Esophagus muscularis mucosa (tissue), 4 donors: ENCODE measurements at regions not wholly inside any gene's neighbourhood (a gene's known extent, or its start where the extent isn't known, plus 50 kb on each side); places are given as distances from the start of the nearest gene placed in this dataset.

ENCODE experiments used
- DNase-seq: peaks from one replicate; pipeline ENCODE4 v3.0.0-alpha.2; 2017; ENCODE audit errors: extremely low spot score
- H3K27ac ChIP-seq, 4 donors: fragments of 200-600 bp; sonication (generic); replicated peaks in 1 of 4; 1 replicate in 3 of 4; 2 replicates in 1 of 4; pipeline ENCODE4 v1.5.1; 2016 to 2019; ENCODE audit warnings: mild to moderate bottlenecking in 1 of 4
- H3K27me3 ChIP-seq, 4 donors: fragments of 200-600 bp; sonication (generic); one replicate each; pipeline versions ENCODE4 v1.5.1 to v1.6.0; 2016 to 2019
- H3K36me3 ChIP-seq, 4 donors: fragments of 200-600 bp; sonication (generic); one replicate each; pipeline ENCODE4 v1.5.1; 2016 to 2019
- H3K4me1 ChIP-seq, 4 donors: fragments of 200-600 bp; sonication (generic); one replicate each; pipeline ENCODE4 v1.5.1; 2016 to 2019
- H3K4me3 ChIP-seq, 4 donors: fragments of 200-600 bp; sonication (generic); 1 replicate in 2 of 4; 2 replicates in 2 of 4; pipeline ENCODE4 v1.5.1; 2016 to 2019; ENCODE audit warnings: mild to moderate bottlenecking in 4 of 4, moderate library complexity in 1 of 4
- H3K9me3 ChIP-seq, 4 donors: fragments of 200-600 bp; sonication (generic); 1 replicate in 3 of 4; 2 replicates in 1 of 4; pipeline ENCODE4 v1.5.1; 2016 to 2019
- EP300 ChIP-seq: sonication (generic); formaldehyde crosslinking; IDR thresholded peaks from one replicate; pipeline ENCODE4 v1.6.1; 2017; ENCODE audit warnings: antibody characterized with exemption
- POLR2A ChIP-seq: fragments of 450-650 bp; IDR thresholded peaks from one replicate; pipeline ENCODE4 v1.6.1; 2017; ENCODE audit warnings: antibody characterized with exemption, moderate library complexity, mild to moderate bottlenecking, low read depth
- POLR2AphosphoS5 ChIP-seq, 2 donors: sonication (generic); formaldehyde crosslinking; IDR thresholded peaks; one replicate each; pipeline ENCODE4 v1.6.1; 2017; ENCODE audit warnings: antibody characterized with exemption in 2 of 2
- WGBS: methylation state at CpG from one replicate; pipeline ENCODE4 v1.1.5; 2018; 5-methylcytosine and 5-hydroxymethylcytosine counted together
- intact Hi-C: fragments of 100-400 bp; cut with DNase I; formaldehyde crosslinking; loops from one replicate; pipeline ENCODE4 v1.15.1; 2023
- TF ChIP-seq, protein P1 (sequence below), 3 experiments: fragments of 200-600 bp in 2 of 3; fragments of 450-650 bp in 1 of 3; sonication (generic) in 2 of 3; IDR thresholded peaks; one replicate each; pipeline ENCODE4 v1.5.1; 2017 to 2019; ENCODE audit warnings: antibody characterized with exemption in 3 of 3, mild to moderate bottlenecking in 2 of 3, moderate library complexity in 1 of 3

DNA sequence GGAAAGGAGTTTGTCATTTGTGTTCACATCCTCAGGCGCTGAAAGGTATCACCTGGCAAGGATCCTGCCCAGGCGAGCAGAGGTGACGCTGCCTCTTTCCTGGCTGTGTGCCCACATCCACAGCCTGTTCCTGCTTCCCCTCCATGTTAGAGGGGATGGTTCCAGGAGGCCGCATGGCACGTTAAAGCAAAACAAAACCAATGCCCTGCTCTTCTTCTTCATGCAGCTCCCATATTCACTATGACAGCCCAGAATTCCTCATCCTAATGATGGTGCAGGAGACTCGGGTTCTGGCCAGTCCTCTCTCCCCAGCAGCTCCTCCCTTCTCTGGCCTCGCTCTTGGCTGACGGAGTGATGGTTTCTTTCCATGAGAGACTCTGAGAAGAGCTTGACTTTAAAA is 678.5 kb upstream of the ANKRD30A start:
- no peak overlapping the region for H3K27ac ChIP-seq
- H3K9me3 ChIP-seq, result no peaks in the 10 kb centered on the region
- 47% methylated on average over 8 of the region's 8 CpGs for WGBS
- H3K27me3 ChIP-seq, result no peaks in the 10 kb centered on the region
- no peak for DNase-seq
- peaks cover 13 to 31% (median 26%) of the 10 kb centered on the region in 4 donors for H3K4me1 ChIP-seq
- no peaks in the 10 kb centered on the region for H3K36me3 ChIP-seq
- H3K4me3 ChIP-seq, result no peak overlapping the region
- intact Hi-C loops, result no loop called here
- TF ChIP-seq POLR2AphosphoS5 (IDR thresholded peaks at IDR 0.05) (no peak), POLR2A (no peak)
- TF ChIP-seq, protein P1, sequence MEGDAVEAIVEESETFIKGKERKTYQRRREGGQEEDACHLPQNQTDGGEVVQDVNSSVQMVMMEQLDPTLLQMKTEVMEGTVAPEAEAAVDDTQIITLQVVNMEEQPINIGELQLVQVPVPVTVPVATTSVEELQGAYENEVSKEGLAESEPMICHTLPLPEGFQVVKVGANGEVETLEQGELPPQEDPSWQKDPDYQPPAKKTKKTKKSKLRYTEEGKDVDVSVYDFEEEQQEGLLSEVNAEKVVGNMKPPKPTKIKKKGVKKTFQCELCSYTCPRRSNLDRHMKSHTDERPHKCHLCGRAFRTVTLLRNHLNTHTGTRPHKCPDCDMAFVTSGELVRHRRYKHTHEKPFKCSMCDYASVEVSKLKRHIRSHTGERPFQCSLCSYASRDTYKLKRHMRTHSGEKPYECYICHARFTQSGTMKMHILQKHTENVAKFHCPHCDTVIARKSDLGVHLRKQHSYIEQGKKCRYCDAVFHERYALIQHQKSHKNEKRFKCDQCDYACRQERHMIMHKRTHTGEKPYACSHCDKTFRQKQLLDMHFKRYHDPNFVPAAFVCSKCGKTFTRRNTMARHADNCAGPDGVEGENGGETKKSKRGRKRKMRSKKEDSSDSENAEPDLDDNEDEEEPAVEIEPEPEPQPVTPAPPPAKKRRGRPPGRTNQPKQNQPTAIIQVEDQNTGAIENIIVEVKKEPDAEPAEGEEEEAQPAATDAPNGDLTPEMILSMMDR (IDR thresholded peaks at IDR 0.05), result no peak

DNA sequence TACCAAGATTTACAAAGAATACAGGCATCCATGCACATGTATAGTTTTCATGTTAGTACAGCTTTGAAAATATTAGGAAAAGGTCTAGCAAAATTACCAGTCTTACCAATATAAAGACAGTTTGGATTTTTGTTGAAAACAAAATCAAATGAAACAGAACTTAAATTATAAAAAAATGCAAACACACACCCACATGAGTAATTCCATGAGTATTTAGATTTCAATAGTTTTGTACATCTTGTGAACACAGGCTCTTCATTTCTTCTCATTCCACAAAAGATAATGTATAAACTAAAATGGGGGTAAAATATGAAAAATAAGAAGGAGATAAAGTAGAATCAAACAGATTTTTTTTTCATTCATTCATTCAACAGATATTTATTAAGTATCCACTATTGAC is 682.2 kb upstream of the ANKRD30A start:
- Histone ChIP-seq H3K27me3 (no peaks in the 10 kb centered on the region), H3K9me3 (no peaks in the 10 kb centered on the region), H3K4me1 (peaks cover 4 to 7% (median 5%) of the 10 kb centered on the region in 4 donors), H3K27ac (no peak overlapping the region), H3K4me3 (no peak overlapping the region), H3K36me3 (no peaks in the 10 kb centered on the region)
- no peak for DNase-seq
- intact Hi-C loops, result no loop called here
- TF ChIP-seq EP300 (no peak), POLR2A (no peak), POLR2AphosphoS5 (IDR thresholded peaks at IDR 0.05) (no peak)
- TF ChIP-seq, protein P1 (IDR thresholded peaks at IDR 0.05), result no peak

DNA sequence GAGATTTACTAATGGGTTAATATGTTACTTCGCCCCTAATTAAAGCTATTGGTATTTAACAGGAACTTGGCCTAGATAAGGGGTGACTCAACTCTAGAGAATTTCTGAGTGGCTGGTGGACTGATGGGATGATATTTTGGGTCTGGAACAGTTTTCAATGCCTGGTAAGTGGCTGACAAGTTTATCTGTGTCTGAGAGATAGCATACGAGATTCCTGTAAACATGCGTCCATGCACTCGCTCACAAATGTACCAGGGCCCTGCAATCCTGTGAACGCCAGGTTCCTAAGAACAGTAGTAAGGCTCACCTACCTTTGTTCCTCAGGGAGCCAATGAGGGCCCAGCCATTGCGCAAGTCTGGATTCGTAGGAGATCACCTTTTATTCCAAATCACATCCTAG is 683.8 kb upstream of the ANKRD30A start:
- Histone ChIP-seq H3K27ac (no peak overlapping the region), H3K27me3 (no peaks in the 10 kb centered on the region), H3K36me3 (no peaks in the 10 kb centered on the region), H3K4me3 (no peak overlapping the region), H3K4me1 (peaks cover 0 to 4% (median under 1%) of the 10 kb centered on the region in 4 donors), H3K9me3 (no peaks in the 10 kb centered on the region)
- intact Hi-C loops, result no loop called here
- DNase-seq, result no peak
- WGBS, result 76% methylated on average over 7 of the region's 7 CpGs
- TF ChIP-seq POLR2A (no peak), EP300 (no peak), POLR2AphosphoS5 (IDR thresholded peaks at IDR 0.05) (no peak)
- TF ChIP-seq, protein P1 (IDR thresholded peaks at IDR 0.05), result no peak

DNA sequence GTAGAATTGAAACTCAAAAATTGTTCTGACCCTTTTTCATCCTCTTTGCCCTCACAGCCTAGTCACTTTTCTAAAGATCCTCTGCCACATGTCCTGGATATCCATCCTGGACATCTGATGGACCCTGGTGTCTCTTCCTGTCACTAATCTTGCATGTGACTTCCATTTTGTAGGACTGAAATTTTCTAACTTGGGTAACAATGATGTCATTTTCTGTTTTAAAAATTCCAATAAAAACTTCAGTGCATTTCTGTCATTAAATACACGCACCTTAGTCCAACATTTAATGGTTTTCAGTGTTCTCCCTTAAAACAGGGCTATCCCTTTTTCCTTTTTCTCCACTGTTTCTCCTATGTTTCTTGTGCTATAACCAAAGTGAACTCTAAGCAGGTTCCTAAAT is 684.9 kb upstream of the ANKRD30A start:
- Histone ChIP-seq H3K27me3 (no peaks in the 10 kb centered on the region), H3K36me3 (no peaks in the 10 kb centered on the region), H3K9me3 (no peaks in the 10 kb centered on the region), H3K4me1 (peaks cover 0 to 4% (median 0%) of the 10 kb centered on the region in 4 donors), H3K4me3 (no peak overlapping the region), H3K27ac (no peak overlapping the region)
- 95% methylated on average over 1 of the region's 1 CpG for WGBS
- no peak for TF ChIP-seq POLR2A
- TF ChIP-seq, protein P1 (IDR thresholded peaks at IDR 0.05), result no peak
- TF ChIP-seq POLR2AphosphoS5 (IDR thresholded peaks at IDR 0.05), result no peak
- no peak for TF ChIP-seq EP300
- no peak for DNase-seq
- intact Hi-C loops, result no loop called here

DNA sequence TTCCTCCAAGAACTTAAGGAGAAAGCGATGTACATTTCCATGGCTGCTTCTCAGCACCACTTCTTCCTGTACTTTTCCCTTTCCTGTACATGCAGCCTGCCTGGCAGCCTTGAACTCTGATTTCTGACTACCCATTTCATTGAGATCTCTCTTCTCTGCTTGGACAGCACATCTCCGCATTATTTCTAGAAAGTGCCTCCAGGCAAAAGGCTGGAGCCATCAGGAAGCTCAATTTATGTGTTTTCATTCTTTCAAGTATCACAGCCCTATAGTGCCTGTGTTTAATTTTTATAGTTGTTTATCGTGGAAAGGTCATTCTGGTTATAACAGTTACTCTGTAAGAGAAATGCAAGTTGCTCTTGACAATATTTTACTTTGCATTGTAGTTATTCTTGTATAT is 688.0 kb upstream of the ANKRD30A start:
- DNase-seq, result no peak
- no peaks in the 10 kb centered on the region for H3K4me1 ChIP-seq
- TF ChIP-seq, protein P1 (IDR thresholded peaks at IDR 0.05), result no peak
- no peak for TF ChIP-seq EP300
- TF ChIP-seq POLR2AphosphoS5 (IDR thresholded peaks at IDR 0.05), result no peak
- no peak for TF ChIP-seq POLR2A
- no peaks in the 10 kb centered on the region for H3K9me3 ChIP-seq
- no peaks in the 10 kb centered on the region for H3K27me3 ChIP-seq
- H3K4me3 ChIP-seq, result no peak overlapping the region
- intact Hi-C loops, result no loop called here
- H3K36me3 ChIP-seq, result no peaks in the 10 kb centered on the region
- H3K27ac ChIP-seq, result no peak overlapping the region
- WGBS, result 92% methylated on average over 3 of the region's 3 CpGs
